HEK293 (cell line): ENCODE measurements at regions not wholly inside any gene's neighbourhood (a gene's known extent, or its start where the extent isn't known, plus 50 kb on each side); places are given as distances from the start of the nearest gene placed in this dataset.

Source experiments
- CTCF ChIA-PET: fragments of 350-600 bp; formaldehyde crosslinking; extraction: SDS; loops from one replicate; lab custom pipeline; 2021; ENCODE audit warnings: antibody characterized with exemption; lab: Yijun Ruan, JAX
- POLR2A ChIA-PET: fragments of 300-600 bp; formaldehyde crosslinking; extraction: SDS; loops from one replicate; lab custom pipeline; 2020; ENCODE audit warnings: antibody characterized with exemption, inconsistent platforms; lab: Yijun Ruan, JAX
- H3K27ac ChIP-seq: fragments of 200-500 bp; sonication (Bioruptor generic); 2 replicates; pipeline ENCODE4 v1.5.1; 2014; ENCODE audit warnings: low read depth, low read length, control low read depth, inconsistent platforms; ENCODE audit errors: extremely low read depth
- H3K36me3 ChIP-seq, 2 experiments: fragments of 200-500 bp in 1 of 2; sonication (Bioruptor generic) in 1 of 2; 1 replicate in 1 of 2; 2 replicates in 1 of 2; pipeline ENCODE4 v1.5.1; 2014 to 2017; ENCODE audit warnings: inconsistent platforms in 2 of 2, low read length in 2 of 2; ENCODE audit not compliant: control insufficient read depth in 2 of 2, insufficient read depth in 1 of 2
- H3K4me1 ChIP-seq: fragments of 200-500 bp; sonication (Bioruptor generic); 2 replicates; pipeline ENCODE4 v1.5.1; 2014; ENCODE audit warnings: mild to moderate bottlenecking, low read length, inconsistent platforms; ENCODE audit not compliant: control insufficient read depth, insufficient read depth
- H3K4me3 ChIP-seq: 2 replicates; pipeline ENCODE4 v1.5.1; 2011; ENCODE audit warnings: low read depth, mild to moderate bottlenecking, control low read depth, low read length, moderate library complexity
- H3K9me3 ChIP-seq: fragments of 200-500 bp; sonication (Bioruptor generic); 2 replicates; pipeline ENCODE4 v1.5.1; 2014; ENCODE audit warnings: low read depth, low read length, inconsistent platforms; ENCODE audit not compliant: control insufficient read depth, insufficient read depth
- GLI4 ChIP-seq: fragments of 450-650 bp; formaldehyde crosslinking; IDR thresholded peaks from 2 replicates; pipeline ENCODE4 v1.5.1; 2016; ENCODE audit warnings: missing biosample characterization, missing genetic modification characterization
- GLIS1 ChIP-seq: fragments of 450-650 bp; formaldehyde crosslinking; IDR thresholded peaks from 2 replicates; pipeline ENCODE4 v1.5.1; 2016; ENCODE audit warnings: missing biosample characterization, missing genetic modification characterization
- KLF10 ChIP-seq: fragments of 450-650 bp; IDR thresholded peaks from 2 replicates; pipeline ENCODE4 v1.5.1; 2018; ENCODE audit warnings: missing biosample characterization, mild to moderate bottlenecking, missing genetic modification characterization
- PATZ1 ChIP-seq: fragments of 450-650 bp; formaldehyde crosslinking; IDR thresholded peaks from 2 replicates; pipeline ENCODE4 v1.5.1; 2016; ENCODE audit warnings: missing biosample characterization, missing genetic modification characterization
- PRDM2 ChIP-seq: fragments of 450-650 bp; formaldehyde crosslinking; IDR thresholded peaks from 2 replicates; pipeline ENCODE4 v1.5.1; 2016; ENCODE audit warnings: missing biosample characterization, missing genetic modification characterization, borderline replicate concordance
- SP2 ChIP-seq: fragments of 450-650 bp; formaldehyde crosslinking; IDR thresholded peaks from 2 replicates; pipeline ENCODE4 v1.5.1; 2016; ENCODE audit warnings: missing biosample characterization, missing genetic modification characterization
- ZBTB20 ChIP-seq: fragments of 450-650 bp; formaldehyde crosslinking; IDR thresholded peaks from 2 replicates; pipeline ENCODE4 v1.5.1; 2016; ENCODE audit warnings: missing biosample characterization, missing genetic modification characterization
- ZBTB8A ChIP-seq: fragments of 450-650 bp; formaldehyde crosslinking; IDR thresholded peaks from 2 replicates; pipeline ENCODE4 v1.5.1; 2016; ENCODE audit warnings: missing biosample characterization, missing genetic modification characterization
- ZNF112 ChIP-seq: fragments of 450-650 bp; formaldehyde crosslinking; IDR thresholded peaks from 2 replicates; pipeline ENCODE4 v1.5.0; 2017; ENCODE audit warnings: missing biosample characterization, missing genetic modification characterization
- ZNF157 ChIP-seq: fragments of 450-650 bp; formaldehyde crosslinking; IDR thresholded peaks from 2 replicates; pipeline ENCODE4 v1.5.1; 2016; ENCODE audit warnings: missing biosample characterization, missing genetic modification characterization
- ZNF19 ChIP-seq: fragments of 450-650 bp; formaldehyde crosslinking; IDR thresholded peaks from 2 replicates; pipeline ENCODE4; 2016; ENCODE audit warnings: missing biosample characterization, missing genetic modification characterization, low read depth
- ZNF2 ChIP-seq: fragments of 450-650 bp; formaldehyde crosslinking; IDR thresholded peaks from 2 replicates; pipeline ENCODE4 v1.5.1; 2016; ENCODE audit warnings: missing biosample characterization, missing genetic modification characterization
- ZNF350 ChIP-seq: fragments of 450-650 bp; formaldehyde crosslinking; IDR thresholded peaks from 2 replicates; pipeline ENCODE4 v1.5.0; 2017; ENCODE audit warnings: missing biosample characterization, mild to moderate bottlenecking, missing genetic modification characterization
- ZNF362 ChIP-seq: fragments of 450-650 bp; formaldehyde crosslinking; IDR thresholded peaks from 2 replicates; pipeline ENCODE4 v1.5.1; 2016; ENCODE audit warnings: missing biosample characterization, missing genetic modification characterization
- ZNF530 ChIP-seq: fragments of 450-650 bp; formaldehyde crosslinking; IDR thresholded peaks from 2 replicates; pipeline ENCODE4 v1.5.1; 2016; ENCODE audit warnings: low read depth, missing biosample characterization, missing genetic modification characterization
- ZNF561 ChIP-seq: fragments of 450-650 bp; IDR thresholded peaks from 2 replicates; pipeline ENCODE4 v1.5.1; 2018; ENCODE audit warnings: missing biosample characterization, missing genetic modification characterization, borderline replicate concordance
- ZNF585B ChIP-seq: fragments of 450-650 bp; formaldehyde crosslinking; IDR thresholded peaks from 2 replicates; pipeline ENCODE4 v1.5.1; 2016; ENCODE audit warnings: missing biosample characterization, missing genetic modification characterization
- ZNF701 ChIP-seq: fragments of 450-650 bp; formaldehyde crosslinking; IDR thresholded peaks from 2 replicates; pipeline ENCODE4 v1.5.1; 2016; ENCODE audit warnings: missing biosample characterization, missing genetic modification characterization
- ZNF830 ChIP-seq: fragments of 450-650 bp; IDR thresholded peaks from 2 replicates; pipeline ENCODE4 v1.5.0; 2018; ENCODE audit warnings: missing biosample characterization, missing genetic modification characterization, low read depth, mild to moderate bottlenecking, moderate library complexity
- ZNF837 ChIP-seq: fragments of 450-650 bp; formaldehyde crosslinking; IDR thresholded peaks from 2 replicates; pipeline ENCODE4 v1.5.1; 2016; ENCODE audit warnings: missing biosample characterization, missing genetic modification characterization
- ZNF843 ChIP-seq: fragments of 450-650 bp; formaldehyde crosslinking; IDR thresholded peaks from 2 replicates; pipeline ENCODE4 v1.5.1; 2016; ENCODE audit warnings: missing biosample characterization, missing genetic modification characterization
- ZSCAN18 ChIP-seq: fragments of 450-650 bp; formaldehyde crosslinking; IDR thresholded peaks from 2 replicates; pipeline ENCODE4 v1.5.1; 2016; ENCODE audit warnings: missing biosample characterization, missing genetic modification characterization

- TF ChIP-seq ZNF362 (tag by site-specific recombination) (no peak), ZNF2 (tag by site-specific recombination) (no peak), ZNF701 (tag by site-specific recombination) (no peak), ZNF837 (no peak)
- TF ChIP-seq, all 188 proteins: peak for 0
Observed at GRCh38 chr12:58668871-58669270, 251.4 kb downstream of the LRIG3 start (continued).

GRCh38 chr12:58670623-58671022 is 249.7 kb downstream of the LRIG3 start:
- Histone ChIP-seq H3K36me3 (no peaks in the 10 kb centered on the region), H3K9me3 (no peaks in the 10 kb centered on the region), H3K27ac (no peak overlapping the region), H3K4me3 (no peak overlapping the region), H3K4me1 (0 out of 2 replicates have a peak, but pooled peaks cover 2% of the 10 kb centered on the region)
- no peak for TF ChIP-seq SP2 (tag by site-specific recombination)
- no peak for TF ChIP-seq ZBTB8A
- TF ChIP-seq ZNF157 (tag by site-specific recombination), result no peak
- TF ChIP-seq ZNF530 (tag by site-specific recombination), result no peak
- TF ChIP-seq GLI4 (tag by site-specific recombination), result no peak
- TF ChIP-seq ZSCAN18 (tag by site-specific recombination), result no peak
- TF ChIP-seq ZBTB20 (tag by site-specific recombination), result no peak
- no peak for TF ChIP-seq ZNF830 (tag by site-specific recombination)
- no peak for TF ChIP-seq ZNF585B (tag by site-specific recombination)
- no peak for TF ChIP-seq GLIS1 (tag by site-specific recombination)
- no peak for TF ChIP-seq ZNF112 (tag by site-specific recombination)
- no peak for TF ChIP-seq KLF10 (tag by site-specific recombination)
- TF ChIP-seq ZNF19 (tag by site-specific recombination), result no peak
- no peak for TF ChIP-seq ZNF350 (tag by site-specific recombination)
- TF ChIP-seq ZNF561 (tag by site-specific recombination), result no peak
- no peak for TF ChIP-seq PRDM2 (tag by site-specific recombination)
- TF ChIP-seq PATZ1 (tag by site-specific recombination), result no peak
- TF ChIP-seq ZNF843 (tag by site-specific recombination), result no peak
- ChIA-PET CTCF (no interaction called here), POLR2A (no interaction called here)
